PC-3 (cell line): ENCODE measurements at regions not wholly inside any gene's neighbourhood (a gene's known extent, or its start where the extent isn't known, plus 50 kb on each side); places are given as distances from the start of the nearest gene placed in this dataset.
"Not testable (repeated sequence)": the region's sequence is repeated elsewhere in the genome, so short reads cannot be mapped to it uniquely, and the experiment has no call there.

Experiments used
- ATAC-seq: fragments of 200-7000 bp; cut with Tn5 transposase; 2 replicates; pipeline ENCODE4 v1.9.1; 2020; ENCODE audit warnings: mild to moderate bottlenecking, moderate library complexity
- BruUV-seq: library from RNA; stranded (reverse); fragments of 400-500 nt; replicated peaks from 2 replicates; lab custom pipeline; 2021; lab: Mats Ljungman, UMichigan
- CTCF ChIA-PET: fragments of 300-600 bp; sonication (Branson Sonifier 250); formaldehyde crosslinking; loops from one replicate; lab custom pipeline; 2022; ENCODE audit warnings: antibody characterized with exemption; lab: Charles Lee
- POLR2A ChIA-PET: fragments of 300-600 bp; sonication (Branson Sonifier 250); formaldehyde crosslinking; loops from one replicate; lab custom pipeline; 2022; ENCODE audit warnings: antibody characterized with exemption; ENCODE audit not compliant: unreplicated experiment; lab: Charles Lee
- DNase-seq: peaks from one replicate; pipeline ENCODE4 v3.0.0-alpha.2; 2015
- H2AFZ ChIP-seq: fragments of 300-600 bp; sonication (generic); 2 replicates; pipeline ENCODE4 v1.6.0; 2016; ENCODE audit warnings: antibody characterized with exemption, low read length
- H3F3A ChIP-seq: fragments of 300-600 bp; sonication (generic); one replicate; pipeline ENCODE4 v1.6.0; 2017; ENCODE audit warnings: antibody characterized with exemption, low read length, control low read depth, mild to moderate bottlenecking; ENCODE audit not compliant: unreplicated experiment
- H3K27ac ChIP-seq: fragments of 300-600 bp; sonication (generic); 2 replicates; pipeline ENCODE4 v1.5.1; 2016; ENCODE audit warnings: mild to moderate bottlenecking, low read length
- H3K27me3 ChIP-seq: fragments of 300-600 bp; sonication (generic); 2 replicates; pipeline ENCODE4 v1.6.1; 2016; ENCODE audit warnings: low read length, mixed read lengths
- H3K36me3 ChIP-seq: fragments of 300-600 bp; sonication (generic); 2 replicates; pipeline ENCODE4 v1.6.1; 2016; ENCODE audit warnings: low read depth, mixed run types, low read length, mixed read lengths
- H3K4me1 ChIP-seq: fragments of 300-600 bp; sonication (generic); 2 replicates; pipeline ENCODE4 v1.5.1; 2016; ENCODE audit warnings: low read length; ENCODE audit not compliant: insufficient read depth
- H3K4me2 ChIP-seq: fragments of 300-600 bp; sonication (generic); 2 replicates; pipeline ENCODE4 v1.6.0; 2016; ENCODE audit warnings: low read length
- H3K4me3 ChIP-seq: fragments of 300-600 bp; sonication (generic); 2 replicates; pipeline ENCODE4 v1.5.1; 2016; ENCODE audit warnings: mild to moderate bottlenecking, low read length, mixed read lengths
- H3K79me2 ChIP-seq: fragments of 300-600 bp; sonication (generic); 2 replicates; pipeline ENCODE4 v1.6.1; 2017; ENCODE audit warnings: low read length, mixed read lengths
- H3K9ac ChIP-seq: fragments of 300-600 bp; sonication (generic); 2 replicates; pipeline ENCODE4 v1.6.0; 2016; ENCODE audit warnings: mild to moderate bottlenecking, low read length
- H3K9me2 ChIP-seq: fragments of 300-600 bp; sonication (generic); replicated peaks from 2 replicates; pipeline ENCODE4 v1.6.1; 2016; ENCODE audit warnings: mixed run types, low read length, mixed read lengths
- H3K9me3 ChIP-seq: fragments of 300-600 bp; sonication (generic); 2 replicates; pipeline ENCODE4 v1.6.1; 2016; ENCODE audit warnings: low read length, mixed read lengths
- H4K20me1 ChIP-seq: fragments of 300-600 bp; sonication (generic); 2 replicates; pipeline ENCODE4 v1.6.1; 2016; ENCODE audit warnings: low read length, mixed read lengths
- EZH2 ChIP-seq: fragments of 300-600 bp; sonication (generic); IDR thresholded peaks from one replicate; pipeline ENCODE4 v1.6.1; 2017; ENCODE audit warnings: antibody characterized with exemption, mild to moderate bottlenecking, low read length; ENCODE audit not compliant: unreplicated experiment
- EZH2phosphoT487 ChIP-seq: fragments of 300-600 bp; sonication (generic); IDR thresholded peaks from 2 replicates; pipeline ENCODE4 v1.6.1; 2018; ENCODE audit warnings: mild to moderate bottlenecking, antibody characterized with exemption, low read length, borderline replicate concordance
- intact Hi-C: fragments of 100-400 bp; cut with micrococcal nuclease; formaldehyde crosslinking; loops from 2 replicates; pipeline ENCODE4 v1.9.0; 2023
- TF ChIP-seq, protein P1 (sequence below): fragments of 300-600 bp; sonication (generic); conservative IDR thresholded peaks from 2 replicates; pipeline ENCODE4 v1.5.1; 2017; ENCODE audit warnings: antibody characterized with exemption, low read depth, mild to moderate bottlenecking, low read length

DNA sequence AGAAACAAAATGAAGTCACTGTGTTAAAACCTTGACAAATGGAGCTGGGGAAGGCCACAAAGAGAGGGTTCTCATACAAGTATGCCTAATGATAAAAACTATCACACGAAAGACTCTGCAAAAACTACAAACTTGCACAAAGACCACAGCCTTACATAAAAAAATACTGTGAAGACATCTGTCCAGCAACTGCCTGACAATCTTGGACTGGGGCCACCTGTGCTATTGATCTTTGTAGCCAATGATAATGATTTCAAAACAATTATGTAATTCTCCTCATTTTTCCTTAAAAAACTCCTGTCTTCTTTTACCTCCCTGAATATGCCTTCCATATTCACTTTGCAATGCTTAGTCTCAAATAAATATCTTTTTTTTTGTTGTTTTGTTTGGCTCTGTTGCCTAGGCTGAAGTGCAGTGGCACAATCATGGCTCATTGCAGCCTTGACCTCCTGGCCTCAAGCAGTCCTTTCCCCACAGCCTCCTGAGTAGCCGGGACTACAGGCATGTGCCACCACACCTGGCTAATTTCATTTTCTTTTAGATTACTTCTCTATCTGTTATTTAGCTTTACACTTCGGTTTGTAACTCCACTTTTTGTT is 79.4 kb upstream of the RHOU start:
- Histone ChIP-seq H3K9ac (no peak overlapping the region), H2AFZ (no peak overlapping the region), H3F3A (no peaks in the 10 kb centered on the region), H3K36me3 (no peaks in the 10 kb centered on the region), H3K4me2 (no peak overlapping the region), H3K9me3 (no peaks in the 10 kb centered on the region), H3K79me2 (no peaks in the 10 kb centered on the region), H3K27ac (no peak overlapping the region), H3K9me2 (no peaks in the 10 kb centered on the region), H3K4me1 (no peaks in the 10 kb centered on the region), H3K4me3 (no peak overlapping the region), H3K27me3 (no peaks in the 10 kb centered on the region), H4K20me1 (no peaks in the 10 kb centered on the region)
- CTCF ChIA-PET: no interaction called here
- no peak for DNase-seq
- intact Hi-C loops: no loop called here
- POLR2A ChIA-PET: no interaction called here
- BruUV-seq: no TSS peak
- ATAC-seq: no peak
- TF ChIP-seq, protein P1, sequence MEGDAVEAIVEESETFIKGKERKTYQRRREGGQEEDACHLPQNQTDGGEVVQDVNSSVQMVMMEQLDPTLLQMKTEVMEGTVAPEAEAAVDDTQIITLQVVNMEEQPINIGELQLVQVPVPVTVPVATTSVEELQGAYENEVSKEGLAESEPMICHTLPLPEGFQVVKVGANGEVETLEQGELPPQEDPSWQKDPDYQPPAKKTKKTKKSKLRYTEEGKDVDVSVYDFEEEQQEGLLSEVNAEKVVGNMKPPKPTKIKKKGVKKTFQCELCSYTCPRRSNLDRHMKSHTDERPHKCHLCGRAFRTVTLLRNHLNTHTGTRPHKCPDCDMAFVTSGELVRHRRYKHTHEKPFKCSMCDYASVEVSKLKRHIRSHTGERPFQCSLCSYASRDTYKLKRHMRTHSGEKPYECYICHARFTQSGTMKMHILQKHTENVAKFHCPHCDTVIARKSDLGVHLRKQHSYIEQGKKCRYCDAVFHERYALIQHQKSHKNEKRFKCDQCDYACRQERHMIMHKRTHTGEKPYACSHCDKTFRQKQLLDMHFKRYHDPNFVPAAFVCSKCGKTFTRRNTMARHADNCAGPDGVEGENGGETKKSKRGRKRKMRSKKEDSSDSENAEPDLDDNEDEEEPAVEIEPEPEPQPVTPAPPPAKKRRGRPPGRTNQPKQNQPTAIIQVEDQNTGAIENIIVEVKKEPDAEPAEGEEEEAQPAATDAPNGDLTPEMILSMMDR: no peak
- TF ChIP-seq EZH2 (no peak), EZH2phosphoT487 (no peak)

DNA sequence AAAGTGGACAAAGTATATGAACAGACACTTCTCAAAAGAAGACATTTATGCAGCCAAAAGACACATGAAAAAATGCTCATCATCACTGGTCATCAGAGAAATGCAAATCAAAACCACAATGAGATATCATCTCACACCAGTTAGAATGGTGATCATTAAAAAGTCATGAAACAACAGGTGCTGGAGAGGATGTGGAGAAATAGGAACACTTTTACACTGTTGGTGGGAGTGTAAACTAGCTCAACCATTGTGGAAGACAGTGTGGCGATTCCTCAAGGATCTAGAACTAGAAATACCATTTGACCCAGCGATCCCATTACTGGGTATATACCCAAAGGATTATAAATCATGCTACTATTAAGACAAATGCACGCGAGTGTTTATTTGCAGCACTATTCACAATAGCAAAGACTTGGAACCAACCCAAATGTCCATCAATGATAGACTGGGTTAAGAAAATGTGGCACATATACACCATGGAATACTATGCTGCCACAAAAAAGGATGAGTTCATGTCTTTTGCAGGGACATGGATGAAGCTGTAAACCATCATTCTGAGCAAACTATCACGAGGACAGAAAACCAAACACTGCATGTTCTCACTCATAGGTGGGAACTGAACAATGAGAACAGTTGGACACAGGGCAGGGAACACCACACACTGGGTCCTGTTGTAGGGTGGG is 73.1 kb upstream of the RHOU start:
- CTCF ChIA-PET, POLR2A ChIA-PET, H3K4me3 ChIP-seq: not testable (repeated sequence)

DNA sequence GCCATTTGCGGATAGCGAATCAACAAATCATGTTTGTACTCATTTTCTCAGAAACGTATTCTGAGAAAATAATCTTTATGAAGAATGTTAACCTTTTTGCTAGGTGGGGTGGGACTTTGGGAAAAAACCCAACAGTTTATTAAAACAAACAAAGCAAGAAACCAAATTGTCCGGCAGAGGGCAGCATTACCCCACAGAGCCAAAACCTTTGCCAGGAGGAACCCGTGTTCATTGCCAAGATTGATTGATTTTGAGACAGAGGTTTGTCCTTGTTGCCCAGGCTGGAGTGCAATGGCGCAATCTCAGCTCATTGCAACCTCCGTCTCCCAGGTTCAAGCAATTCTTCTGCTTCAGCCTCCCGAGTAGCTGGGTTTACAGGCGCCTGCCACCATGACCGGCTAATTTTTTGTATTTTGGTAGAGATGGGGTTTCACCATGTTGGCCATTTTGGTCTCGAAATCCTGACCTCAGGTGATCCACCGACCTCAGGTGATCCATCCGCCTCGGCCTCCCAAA is 70.8 kb upstream of the RHOU start:
- ATAC-seq (peak; percentile 64), DNase-seq (peak; percentile 92)
- ChIA-PET CTCF (interaction anchor here (0.7 to 1.4 kb wide), 3 partner anchors 199 to 818 kb away, joined by 3 to 6 read pairs (median 4); no protein-coding TSS in a partner anchor), POLR2A (interaction anchor here (0.7 kb wide), 1 partner anchor 65 kb away, joined by 15 read pairs; no protein-coding TSS in a partner anchor)
- no peaks in the 10 kb centered on the region for H3K79me2 ChIP-seq
- H3K27me3 ChIP-seq: no peaks in the 10 kb centered on the region
- H3K9me3 ChIP-seq: no peaks in the 10 kb centered on the region
- H3K4me1 ChIP-seq: peaks cover 4% of the 10 kb centered on the region; the same call in 1 of the 2 replicates
- H3F3A ChIP-seq: no peaks in the 10 kb centered on the region
- H2AFZ ChIP-seq: peak overlapping the region; percentile 62
- H3K9ac ChIP-seq: no peak overlapping the region
- intact Hi-C loops: loop anchor here (1.0 kb wide), 4 partner anchors 493 to 850 kb away; no protein-coding TSS in a partner anchor
- H3K27ac ChIP-seq: no peak overlapping the region
- no peaks in the 10 kb centered on the region for H3K36me3 ChIP-seq
- no TSS peak for BruUV-seq
- TF ChIP-seq, protein P1: peak; percentile 89
- TF ChIP-seq EZH2phosphoT487: no peak
- peak overlapping the region; percentile 66 for H3K4me2 ChIP-seq
- no peaks in the 10 kb centered on the region for H3K9me2 ChIP-seq
- H4K20me1 ChIP-seq: no peaks in the 10 kb centered on the region
- peak overlapping the region; percentile 40 for H3K4me3 ChIP-seq

More for the DNA sequence above, 73.1 kb upstream of the RHOU start:
- BruUV-seq, H3K4me1 ChIP-seq, H3K27me3 ChIP-seq, H3F3A ChIP-seq, H3K9me2 ChIP-seq, H3K9me3 ChIP-seq, H3K36me3 ChIP-seq, H2AFZ ChIP-seq, H3K9ac ChIP-seq, intact Hi-C loops, H3K4me2 ChIP-seq, DNase-seq, H3K79me2 ChIP-seq, ATAC-seq, H4K20me1 ChIP-seq, H3K27ac ChIP-seq: not testable (repeated sequence)
